Muscle of leg (tissue), 3 donors: ENCODE measurements at regions not wholly inside any gene's neighbourhood (a gene's known extent, or its start where the extent isn't known, plus 50 kb on each side); places are given as distances from the start of the nearest gene placed in this dataset.
A peak's percentile ranks its signal among the peaks of the same experiment; 100 is the strongest.
"Not testable (repeated sequence)": the region's sequence is repeated elsewhere in the genome, so short reads cannot be mapped to it uniquely, and the experiment has no call there.

ENCODE experiments used
- DNase-seq: peaks from one replicate; pipeline ENCODE4 v3.0.0; 2013
- H3K27ac ChIP-seq: one replicate; pipeline ENCODE4 v1.5.1; 2013; ENCODE audit warnings: mild to moderate bottlenecking, low read length, control low read depth
- H3K27me3 ChIP-seq: one replicate; pipeline ENCODE4 v1.6.1; 2013; ENCODE audit warnings: low read length; ENCODE audit not compliant: control insufficient read depth, insufficient read depth
- H3K36me3 ChIP-seq: one replicate; pipeline ENCODE4 v1.6.1; 2013; ENCODE audit warnings: low read length; ENCODE audit not compliant: control insufficient read depth, insufficient read depth
- H3K4me1 ChIP-seq: one replicate; pipeline ENCODE4 v1.6.1; 2013; ENCODE audit warnings: low read length; ENCODE audit not compliant: control insufficient read depth, insufficient read depth
- H3K4me3 ChIP-seq: one replicate; pipeline ENCODE4 v1.5.1; 2013; ENCODE audit warnings: low read length, control low read depth
- H3K9me3 ChIP-seq: replicated peaks from 2 replicates; pipeline ENCODE4 v1.6.1; 2013; ENCODE audit warnings: low read depth, low read length; ENCODE audit not compliant: control insufficient read depth
- WGBS: methylation state at CpG from one replicate; pipeline ENCODE4 v1.1.5; 2013; ENCODE audit warnings: missing lambda C conversion rate; ENCODE audit not compliant: insufficient coverage; 5-methylcytosine and 5-hydroxymethylcytosine counted together

GRCh38 chr6:112947507-112947906 lies 600.4 kb downstream of the RFPL4B start:
- H3K4me3 ChIP-seq: no peak overlapping the region
- no peaks in the 10 kb centered on the region for H3K9me3 ChIP-seq
- H3K36me3 ChIP-seq: no peaks in the 10 kb centered on the region
- H3K27me3 ChIP-seq: no peaks in the 10 kb centered on the region
- no peaks in the 10 kb centered on the region for H3K4me1 ChIP-seq
- WGBS: 57% methylated on average over 1 of the region's 2 CpGs
- no peak for DNase-seq
- H3K27ac ChIP-seq: no peak overlapping the region

- H3K4me3 ChIP-seq: no peak overlapping the region
- no CpG with 5 or more reads among the region's 1 CpG for WGBS
- H3K27me3 ChIP-seq: no peaks in the 10 kb centered on the region
- DNase-seq: peak; percentile 25
- no peaks in the 10 kb centered on the region for H3K9me3 ChIP-seq
- H3K36me3 ChIP-seq: no peaks in the 10 kb centered on the region
- H3K4me1 ChIP-seq: no peaks in the 10 kb centered on the region
- H3K27ac ChIP-seq: no peak overlapping the region
These were observed 604.7 kb downstream of the RFPL4B start for GRCh38 chr6:112951829-112952228.

- no CpG with 5 or more reads among the region's 4 CpGs for WGBS
- not testable (repeated sequence) for H3K36me3 ChIP-seq, H3K4me1 ChIP-seq
These were observed 608.6 kb downstream of the RFPL4B start for GRCh38 chr6:112955743-112956142.

GRCh38 chr6:112956696-112957535 lies 609.8 kb downstream of the RFPL4B start:
- Histone ChIP-seq H3K36me3 (no peaks in the 10 kb centered on the region), H3K9me3 (no peaks in the 10 kb centered on the region), H3K27me3 (no peaks in the 10 kb centered on the region), H3K27ac (peak overlapping the region; percentile 30), H3K4me1 (peaks cover 3% of the 10 kb centered on the region), H3K4me3 (no peak overlapping the region)
- WGBS: 14% methylated on average over 1 of the region's 5 CpGs
- DNase-seq: peak; percentile 95

More at GRCh38 chr6:112955743-112956142, 608.6 kb downstream of the RFPL4B start:
- H3K9me3 ChIP-seq, DNase-seq, H3K27ac ChIP-seq, H3K4me3 ChIP-seq, H3K27me3 ChIP-seq: not testable (repeated sequence)

- no peaks in the 10 kb centered on the region for H3K9me3 ChIP-seq
- peaks cover 3% of the 10 kb centered on the region for H3K4me1 ChIP-seq
- H3K27ac ChIP-seq: no peak overlapping the region
- H3K36me3 ChIP-seq: no peaks in the 10 kb centered on the region
- H3K27me3 ChIP-seq: no peaks in the 10 kb centered on the region
- no peak overlapping the region for H3K4me3 ChIP-seq
- no peak for DNase-seq
- WGBS: no CpG with 5 or more reads among the region's 2 CpGs
These were observed 610.4 kb downstream of the RFPL4B start for GRCh38 chr6:112957536-112957916.

- DNase-seq, H3K27me3 ChIP-seq, H3K4me1 ChIP-seq, H3K36me3 ChIP-seq, H3K27ac ChIP-seq, H3K4me3 ChIP-seq, H3K9me3 ChIP-seq: not testable (repeated sequence)
- no CpG with 5 or more reads among the region's 3 CpGs for WGBS
These were observed 613.0 kb downstream of the RFPL4B start for GRCh38 chr6:112960130-112960529.

GRCh38 chr6:112967974-112968373 lies 620.8 kb downstream of the RFPL4B start:
- no peak for DNase-seq
- H3K27me3 ChIP-seq: no peaks in the 10 kb centered on the region
- no peaks in the 10 kb centered on the region for H3K4me1 ChIP-seq
- 100% methylated on average over 1 of the region's 1 CpG for WGBS
- peaks cover 5% of the 10 kb centered on the region for H3K9me3 ChIP-seq
- no peaks in the 10 kb centered on the region for H3K36me3 ChIP-seq
- no peak overlapping the region for H3K27ac ChIP-seq
- H3K4me3 ChIP-seq: no peak overlapping the region

GRCh38 chr6:112971651-112972050 lies 624.5 kb downstream of the RFPL4B start:
- Histone ChIP-seq H3K27ac (no peak overlapping the region), H3K36me3 (no peaks in the 10 kb centered on the region), H3K4me1 (no peaks in the 10 kb centered on the region), H3K27me3 (no peaks in the 10 kb centered on the region), H3K4me3 (no peak overlapping the region), H3K9me3 (peaks cover 8% of the 10 kb centered on the region)
- no CpG with 5 or more reads among the region's 1 CpG for WGBS
- DNase-seq: no peak

- WGBS: 100% methylated on average over 2 of the region's 4 CpGs
- H3K36me3 ChIP-seq, H3K4me3 ChIP-seq, DNase-seq, H3K27me3 ChIP-seq, H3K9me3 ChIP-seq, H3K4me1 ChIP-seq, H3K27ac ChIP-seq: not testable (repeated sequence)
These were observed 627.8 kb downstream of the RFPL4B start for GRCh38 chr6:112974931-112975330.

- H3K9me3 ChIP-seq, H3K27me3 ChIP-seq, H3K4me1 ChIP-seq, H3K27ac ChIP-seq, H3K36me3 ChIP-seq, DNase-seq, H3K4me3 ChIP-seq: not testable (repeated sequence)
These were observed 629.4 kb downstream of the RFPL4B start for GRCh38 chr6:112976579-112976978.

- Histone ChIP-seq H3K27me3 (no peaks in the 10 kb centered on the region), H3K4me1 (no peaks in the 10 kb centered on the region), H3K36me3 (no peaks in the 10 kb centered on the region), H3K9me3 (peaks cover 4% of the 10 kb centered on the region), H3K27ac (peak overlapping the region; percentile 57), H3K4me3 (no peak overlapping the region)
- peak; percentile 83 for DNase-seq
- 0% methylated on average over 1 of the region's 5 CpGs for WGBS
These were observed 632.7 kb downstream of the RFPL4B start for GRCh38 chr6:112979830-112980229.
